ENCODE measurements at regions not wholly inside any gene's neighbourhood (a gene's known extent, or its start where the extent isn't known, plus 50 kb on each side); places are given as distances from the start of the nearest gene placed in this dataset.

DNA sequence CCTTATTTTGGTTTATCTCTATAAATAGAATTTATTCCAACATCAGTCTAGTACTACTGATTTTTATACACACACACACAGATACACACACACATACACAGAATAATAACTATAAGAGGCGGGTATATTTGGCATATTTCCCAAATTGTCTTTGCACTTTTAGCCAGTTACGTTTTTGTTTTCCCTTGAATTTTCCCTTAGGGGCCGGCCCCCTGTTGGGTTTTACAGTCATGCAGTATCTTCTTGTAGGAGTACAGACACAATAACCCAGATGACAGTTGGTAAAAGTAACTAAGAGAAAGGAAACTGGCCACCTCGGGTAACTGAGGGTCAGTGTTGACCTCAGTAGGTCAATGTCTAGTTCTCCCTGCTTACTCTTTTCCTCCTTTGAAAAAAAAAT lies 50.9 kb downstream of the DISP1 start (continued):
- TF ChIP-seq ZBTB7A (IDR thresholded peaks at IDR 0.05; ENCODE audit: borderline replicate concordance, control insufficient read depth, low read depth, low read length) (no peak), YBX1 (IDR thresholded peaks at IDR 0.05) (no peak)
- TF ChIP-seq, protein P1, sequence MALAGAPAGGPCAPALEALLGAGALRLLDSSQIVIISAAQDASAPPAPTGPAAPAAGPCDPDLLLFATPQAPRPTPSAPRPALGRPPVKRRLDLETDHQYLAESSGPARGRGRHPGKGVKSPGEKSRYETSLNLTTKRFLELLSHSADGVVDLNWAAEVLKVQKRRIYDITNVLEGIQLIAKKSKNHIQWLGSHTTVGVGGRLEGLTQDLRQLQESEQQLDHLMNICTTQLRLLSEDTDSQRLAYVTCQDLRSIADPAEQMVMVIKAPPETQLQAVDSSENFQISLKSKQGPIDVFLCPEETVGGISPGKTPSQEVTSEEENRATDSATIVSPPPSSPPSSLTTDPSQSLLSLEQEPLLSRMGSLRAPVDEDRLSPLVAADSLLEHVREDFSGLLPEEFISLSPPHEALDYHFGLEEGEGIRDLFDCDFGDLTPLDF (CRISPR knock-in tag; IDR thresholded peaks at IDR 0.05): no peak

DNA sequence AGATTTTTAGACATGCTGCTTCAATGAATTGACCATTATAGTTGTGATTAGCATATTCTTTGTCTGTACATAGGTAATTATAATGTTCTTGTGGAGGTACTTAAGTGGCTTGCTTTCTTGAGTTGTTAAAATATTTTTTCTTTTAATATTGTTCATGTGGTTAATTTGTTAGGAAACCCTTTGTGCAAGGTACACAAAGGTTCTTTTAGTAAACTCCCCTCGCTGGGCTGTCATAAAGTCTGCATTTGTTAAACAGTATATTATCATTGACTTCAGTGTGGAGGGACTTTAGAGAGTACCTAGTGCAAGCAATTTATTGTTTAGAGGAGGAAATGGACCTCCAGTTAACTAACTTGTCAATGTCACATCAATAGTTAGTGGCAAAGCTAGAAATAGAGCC lies 52.5 kb downstream of the DISP1 start:
- Histone ChIP-seq H3K27me3 (ENCODE audit: control insufficient read depth in 2 of 2, insufficient read depth in 2 of 2, low read length in 2 of 2) (no peaks in the 10 kb centered on the region), H3K9ac (ENCODE audit: insufficient read depth in 1 of 2, low read depth in 2 of 2, low read length in 2 of 2) (no peak overlapping the region), H3K36me3 (ENCODE audit: control insufficient read depth, insufficient read depth, low read length) (no peaks in the 10 kb centered on the region), H4K20me1 (replicated peaks; ENCODE audit: control insufficient read depth, insufficient read depth, low read length) (no peaks in the 10 kb centered on the region), H3K4me1 (replicated peaks in 1 of 2; ENCODE audit: control insufficient read depth in 2 of 2, insufficient read depth in 2 of 2, low read length in 2 of 2) (no peaks in the 10 kb centered on the region), H3K79me2 (ENCODE audit: control insufficient read depth, insufficient read depth, low read length) (no peaks in the 10 kb centered on the region), H3K27ac (ENCODE audit: extremely low read depth, low read depth, low read length) (no peak overlapping the region), H3K4me3 (no peak overlapping the region), H3K9me3 (replicated peaks; ENCODE audit: control insufficient read depth, insufficient read depth, low read depth, low read length) (no peaks in the 10 kb centered on the region), H3K4me2 (ENCODE audit: insufficient read depth, low read length) (no peak overlapping the region), H2AFZ (ENCODE audit: low read depth, low read length) (no peak overlapping the region), H3K9me1 (ENCODE audit: control insufficient read depth, insufficient read depth, low read length) (no peaks in the 10 kb centered on the region)
- in situ Hi-C loops (cut with MboI): no loop called here
- ChIA-PET POLR2A (no interaction called here), CTCF (ENCODE audit: low intra/inter-chr PET ratio) (no interaction called here)
- DNase-seq (ENCODE audit: extremely low read depth in 1 of 4, low spot score in 3 of 4) (no peak), FAIRE-seq (no peak), ATAC-seq (no peak)
- intact Hi-C loops (cut with micrococcal nuclease): no loop called here
- BruUV-seq (replicated peaks): no TSS peak
- 0% methylated on average over 1 of the region's 1 CpG for WGBS (ENCODE audit: insufficient coverage, low coverage, missing lambda C conversion rate)
- TF ChIP-seq, protein P2, sequence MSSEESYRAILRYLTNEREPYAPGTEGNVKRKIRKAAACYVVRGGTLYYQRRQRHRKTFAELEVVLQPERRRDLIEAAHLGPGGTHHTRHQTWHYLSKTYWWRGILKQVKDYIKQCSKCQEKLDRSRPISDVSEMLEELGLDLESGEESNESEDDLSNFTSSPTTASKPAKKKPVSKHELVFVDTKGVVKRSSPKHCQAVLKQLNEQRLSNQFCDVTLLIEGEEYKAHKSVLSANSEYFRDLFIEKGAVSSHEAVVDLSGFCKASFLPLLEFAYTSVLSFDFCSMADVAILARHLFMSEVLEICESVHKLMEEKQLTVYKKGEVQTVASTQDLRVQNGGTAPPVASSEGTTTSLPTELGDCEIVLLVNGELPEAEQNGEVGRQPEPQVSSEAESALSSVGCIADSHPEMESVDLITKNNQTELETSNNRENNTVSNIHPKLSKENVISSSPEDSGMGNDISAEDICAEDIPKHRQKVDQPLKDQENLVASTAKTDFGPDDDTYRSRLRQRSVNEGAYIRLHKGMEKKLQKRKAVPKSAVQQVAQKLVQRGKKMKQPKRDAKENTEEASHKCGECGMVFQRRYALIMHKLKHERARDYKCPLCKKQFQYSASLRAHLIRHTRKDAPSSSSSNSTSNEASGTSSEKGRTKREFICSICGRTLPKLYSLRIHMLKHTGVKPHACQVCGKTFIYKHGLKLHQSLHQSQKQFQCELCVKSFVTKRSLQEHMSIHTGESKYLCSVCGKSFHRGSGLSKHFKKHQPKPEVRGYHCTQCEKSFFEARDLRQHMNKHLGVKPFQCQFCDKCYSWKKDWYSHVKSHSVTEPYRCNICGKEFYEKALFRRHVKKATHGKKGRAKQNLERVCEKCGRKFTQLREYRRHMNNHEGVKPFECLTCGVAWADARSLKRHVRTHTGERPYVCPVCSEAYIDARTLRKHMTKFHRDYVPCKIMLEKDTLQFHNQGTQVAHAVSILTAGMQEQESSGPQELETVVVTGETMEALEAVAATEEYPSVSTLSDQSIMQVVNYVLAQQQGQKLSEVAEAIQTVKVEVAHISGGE (CRISPR knock-in tag; IDR thresholded peaks at IDR 0.05): no peak
- TF ChIP-seq, protein P3, sequence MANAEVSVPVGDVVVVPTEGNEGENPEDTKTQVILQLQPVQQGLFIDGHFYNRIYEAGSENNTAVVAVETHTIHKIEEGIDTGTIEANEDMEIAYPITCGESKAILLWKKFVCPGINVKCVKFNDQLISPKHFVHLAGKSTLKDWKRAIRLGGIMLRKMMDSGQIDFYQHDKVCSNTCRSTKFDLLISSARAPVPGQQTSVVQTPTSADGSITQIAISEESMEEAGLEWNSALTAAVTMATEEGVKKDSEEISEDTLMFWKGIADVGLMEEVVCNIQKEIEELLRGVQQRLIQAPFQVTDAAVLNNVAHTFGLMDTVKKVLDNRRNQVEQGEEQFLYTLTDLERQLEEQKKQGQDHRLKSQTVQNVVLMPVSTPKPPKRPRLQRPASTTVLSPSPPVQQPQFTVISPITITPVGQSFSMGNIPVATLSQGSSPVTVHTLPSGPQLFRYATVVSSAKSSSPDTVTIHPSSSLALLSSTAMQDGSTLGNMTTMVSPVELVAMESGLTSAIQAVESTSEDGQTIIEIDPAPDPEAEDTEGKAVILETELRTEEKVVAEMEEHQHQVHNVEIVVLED (CRISPR knock-in tag; IDR thresholded peaks at IDR 0.05): no peak
